BE2C (cell line): ENCODE measurements at regions not wholly inside any gene's neighbourhood (a gene's known extent, or its start where the extent isn't known, plus 50 kb on each side); places are given as distances from the start of the nearest gene placed in this dataset.

ENCODE experiments used
- DNase-seq: peaks from one replicate; pipeline ENCODE4 v3.0.0-alpha.2; 2020
- H3K27me3 ChIP-seq: fragments of 250-450 bp; sonication (Bioruptor Pico); 2 replicates; pipeline ENCODE4 v1.5.1; 2020; ENCODE audit warnings: mild to moderate bottlenecking
- H3K36me3 ChIP-seq: fragments of 250-450 bp; sonication (Bioruptor Pico); 2 replicates; pipeline ENCODE4 v1.5.1; 2020; ENCODE audit warnings: mild to moderate bottlenecking
- H3K4me1 ChIP-seq: fragments of 250-450 bp; sonication (Bioruptor Pico); 2 replicates; pipeline ENCODE4 v1.5.1; 2020
- H3K4me3 ChIP-seq: 2 replicates; pipeline ENCODE4 v1.5.1; 2011; ENCODE audit warnings: low read depth, low read length
- H3K9me3 ChIP-seq: fragments of 250-450 bp; sonication (Bioruptor Pico); 2 replicates; pipeline ENCODE4 v1.5.1; 2020
- TF ChIP-seq, protein P1 (sequence below): IDR thresholded peaks from 2 replicates; pipeline ENCODE4 v1.5.1; 2012; ENCODE audit warnings: mild to moderate bottlenecking, low read depth, low read length

DNA sequence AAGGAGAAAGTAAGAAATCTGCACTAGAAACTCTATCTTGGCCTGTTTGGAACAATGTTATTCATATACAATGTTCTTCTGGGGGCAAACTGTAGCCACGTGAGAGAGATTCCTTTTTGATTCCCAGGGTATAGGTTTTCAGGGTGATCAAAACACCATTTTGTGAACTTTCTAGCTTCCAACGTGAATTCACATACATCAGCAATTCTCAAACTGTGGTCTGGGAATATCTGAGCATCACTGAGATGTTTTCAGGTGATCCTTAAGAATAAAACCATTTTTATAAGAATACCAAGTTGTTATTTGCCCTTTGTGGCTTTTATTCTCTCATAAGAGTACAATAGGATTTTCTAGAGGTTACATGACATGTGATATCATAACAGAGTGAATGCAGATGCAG is 66.9 kb upstream of the ATP1A1 start:
- H3K4me3 ChIP-seq = no peak overlapping the region
- H3K4me1 ChIP-seq = no peaks in the 10 kb centered on the region
- TF ChIP-seq, protein P1, sequence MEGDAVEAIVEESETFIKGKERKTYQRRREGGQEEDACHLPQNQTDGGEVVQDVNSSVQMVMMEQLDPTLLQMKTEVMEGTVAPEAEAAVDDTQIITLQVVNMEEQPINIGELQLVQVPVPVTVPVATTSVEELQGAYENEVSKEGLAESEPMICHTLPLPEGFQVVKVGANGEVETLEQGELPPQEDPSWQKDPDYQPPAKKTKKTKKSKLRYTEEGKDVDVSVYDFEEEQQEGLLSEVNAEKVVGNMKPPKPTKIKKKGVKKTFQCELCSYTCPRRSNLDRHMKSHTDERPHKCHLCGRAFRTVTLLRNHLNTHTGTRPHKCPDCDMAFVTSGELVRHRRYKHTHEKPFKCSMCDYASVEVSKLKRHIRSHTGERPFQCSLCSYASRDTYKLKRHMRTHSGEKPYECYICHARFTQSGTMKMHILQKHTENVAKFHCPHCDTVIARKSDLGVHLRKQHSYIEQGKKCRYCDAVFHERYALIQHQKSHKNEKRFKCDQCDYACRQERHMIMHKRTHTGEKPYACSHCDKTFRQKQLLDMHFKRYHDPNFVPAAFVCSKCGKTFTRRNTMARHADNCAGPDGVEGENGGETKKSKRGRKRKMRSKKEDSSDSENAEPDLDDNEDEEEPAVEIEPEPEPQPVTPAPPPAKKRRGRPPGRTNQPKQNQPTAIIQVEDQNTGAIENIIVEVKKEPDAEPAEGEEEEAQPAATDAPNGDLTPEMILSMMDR = no peak
- no peak for DNase-seq
- no peaks in the 10 kb centered on the region for H3K27me3 ChIP-seq
- no peaks in the 10 kb centered on the region for H3K36me3 ChIP-seq
- H3K9me3 ChIP-seq = no peaks in the 10 kb centered on the region

DNA sequence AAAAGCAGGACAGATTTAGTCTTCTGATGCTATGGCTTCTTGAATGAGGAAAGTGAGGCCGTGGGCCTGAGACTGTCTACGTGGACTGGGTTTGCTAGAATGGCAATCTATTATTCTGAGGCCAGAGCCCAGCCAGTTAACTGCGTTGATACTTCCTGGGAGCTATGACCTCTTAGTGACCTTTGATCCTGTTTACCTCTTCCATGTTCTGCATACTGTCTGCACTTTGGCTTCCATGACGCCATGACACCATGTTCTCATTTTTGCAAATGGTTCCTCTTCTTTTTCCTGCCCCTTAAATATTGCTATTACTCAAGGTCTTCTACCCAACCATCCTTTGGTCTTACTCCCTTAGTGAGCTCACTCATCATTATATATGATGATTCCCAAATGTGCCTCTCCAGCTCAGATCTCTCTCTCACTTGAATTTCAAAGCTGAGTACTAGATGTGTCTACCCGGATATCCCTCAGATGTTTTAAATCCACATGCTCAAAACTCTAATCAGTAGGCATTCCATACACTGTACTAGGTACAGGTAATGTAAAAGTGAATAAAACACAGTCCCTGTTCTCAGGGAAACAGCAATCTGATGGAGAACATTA is 66.1 kb upstream of the ATP1A1 start:
- Histone ChIP-seq H3K9me3 (no peaks in the 10 kb centered on the region), H3K36me3 (no peaks in the 10 kb centered on the region), H3K4me3 (no peak overlapping the region), H3K27me3 (no peaks in the 10 kb centered on the region), H3K4me1 (no peaks in the 10 kb centered on the region)
- TF ChIP-seq, protein P1 = no peak
- no peak for DNase-seq

DNA sequence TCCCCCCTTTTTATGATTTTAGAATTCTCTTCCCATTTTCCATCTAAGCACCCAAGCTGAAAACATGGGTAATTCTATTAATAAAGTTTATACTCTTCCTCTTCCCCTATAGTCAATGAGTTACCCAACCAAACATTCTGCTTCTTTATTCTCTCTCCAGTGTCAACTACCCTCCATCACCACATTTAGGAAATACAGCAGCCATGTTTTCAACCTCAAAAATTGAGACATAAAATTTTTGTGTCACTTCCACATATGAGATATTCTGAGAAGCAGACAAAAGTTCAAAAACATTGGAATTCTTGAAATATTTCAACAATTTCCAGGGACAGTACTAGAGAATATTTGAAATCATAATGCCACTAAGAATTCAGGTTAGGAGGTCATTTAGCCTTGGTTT is 64.8 kb upstream of the ATP1A1 start:
- H3K4me3 ChIP-seq = no peak overlapping the region
- no peaks in the 10 kb centered on the region for H3K27me3 ChIP-seq
- no peaks in the 10 kb centered on the region for H3K9me3 ChIP-seq
- TF ChIP-seq, protein P1 = no peak
- no peaks in the 10 kb centered on the region for H3K4me1 ChIP-seq
- no peaks in the 10 kb centered on the region for H3K36me3 ChIP-seq
- no peak for DNase-seq

DNA sequence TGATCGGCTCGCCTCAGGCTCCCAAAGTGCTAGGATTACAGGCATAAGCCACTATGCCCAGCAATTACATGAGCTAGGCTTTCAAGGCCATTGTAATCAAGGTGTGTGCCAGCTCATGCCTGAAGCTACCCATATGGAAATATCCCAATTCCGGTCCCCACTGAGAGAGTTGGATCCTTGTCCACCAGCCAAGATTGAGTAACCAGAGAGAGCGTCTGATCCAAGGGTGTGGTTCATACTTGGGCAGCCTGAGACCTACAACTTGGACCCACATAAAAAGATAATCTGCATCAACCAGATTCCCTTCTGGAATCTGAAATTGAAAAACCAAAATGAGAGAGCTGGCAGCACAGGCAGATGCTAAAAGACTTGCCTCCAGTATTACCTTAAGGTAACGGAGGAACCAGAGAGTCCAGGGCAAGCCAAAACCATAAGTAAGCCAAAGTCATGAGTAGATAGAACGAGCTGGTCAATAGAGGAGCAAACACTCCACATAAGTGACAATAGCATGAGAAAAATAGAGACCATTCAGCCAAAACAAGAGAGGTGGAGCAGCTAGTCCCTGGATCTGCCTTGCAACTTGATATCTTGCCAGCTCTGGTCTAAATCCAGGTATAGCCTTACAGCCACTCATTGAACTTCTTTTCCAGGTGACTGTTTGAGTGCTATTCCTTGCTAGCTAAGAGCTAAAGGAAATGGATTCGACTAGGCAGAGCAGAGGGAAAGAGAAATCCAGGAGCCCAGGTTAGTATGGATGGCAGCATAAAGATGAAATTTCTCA is 63.8 kb upstream of the ATP1A1 start:
- Histone ChIP-seq H3K36me3 (no peaks in the 10 kb centered on the region), H3K4me1 (no peaks in the 10 kb centered on the region), H3K27me3 (no peaks in the 10 kb centered on the region), H3K9me3 (no peaks in the 10 kb centered on the region), H3K4me3 (no peak overlapping the region)
- TF ChIP-seq, protein P1 = no peak
- DNase-seq = no peak

DNA sequence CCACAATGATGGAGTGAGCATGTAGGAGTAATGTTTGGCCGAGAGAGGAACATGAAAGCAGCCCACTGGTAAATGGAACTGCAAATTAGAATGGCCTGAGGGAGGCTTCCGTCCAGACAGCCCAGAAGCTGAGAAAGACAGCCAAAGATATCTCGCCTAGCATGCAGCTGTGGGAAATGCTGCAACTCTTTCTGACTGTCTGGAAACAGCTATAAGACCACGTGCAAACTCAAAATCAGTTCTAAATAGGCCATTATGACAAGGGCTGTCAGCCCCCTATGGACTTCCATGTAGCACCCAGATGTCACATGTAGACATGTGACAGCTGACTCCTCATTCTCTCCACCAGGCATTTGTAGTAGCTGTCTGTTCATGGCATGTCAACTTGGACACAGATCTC is 62.9 kb upstream of the ATP1A1 start:
- Histone ChIP-seq H3K4me1 (no peaks in the 10 kb centered on the region), H3K27me3 (no peaks in the 10 kb centered on the region), H3K36me3 (no peaks in the 10 kb centered on the region), H3K4me3 (no peak overlapping the region), H3K9me3 (no peaks in the 10 kb centered on the region)
- peak; percentile 34 for DNase-seq
- TF ChIP-seq, protein P1 = no peak

DNA sequence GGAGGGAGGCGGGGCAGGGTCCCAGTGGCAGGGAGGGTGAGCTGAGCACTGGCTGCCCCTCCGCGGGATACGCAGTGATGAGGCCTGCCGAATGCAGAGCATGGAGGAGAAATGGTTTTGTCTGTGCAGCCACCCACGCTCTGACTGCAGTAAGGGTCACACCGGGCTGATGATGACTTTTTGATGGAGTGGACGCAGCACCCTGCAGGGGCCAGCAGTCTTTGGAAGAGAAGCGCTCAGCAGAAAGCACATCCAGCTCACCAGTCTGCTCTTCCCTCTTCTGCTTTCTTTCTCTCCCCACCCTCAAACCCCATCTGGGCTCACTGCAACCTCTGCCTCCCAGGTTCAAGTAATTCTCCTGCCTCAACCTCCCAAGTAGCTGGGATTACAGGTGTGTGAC is 61.9 kb upstream of the ATP1A1 start:
- Histone ChIP-seq H3K36me3 (no peaks in the 10 kb centered on the region), H3K4me1 (no peaks in the 10 kb centered on the region), H3K4me3 (no peak overlapping the region), H3K9me3 (no peaks in the 10 kb centered on the region), H3K27me3 (no peaks in the 10 kb centered on the region)
- DNase-seq = no peak
- TF ChIP-seq, protein P1 = no peak
